ENCODE measurements at regions not wholly inside any gene's neighbourhood (a gene's known extent, or its start where the extent isn't known, plus 50 kb on each side); places are given as distances from the start of the nearest gene placed in this dataset.

GRCh38 chr18:10065296-10065695 lies 151.5 kb downstream of the VAPA start:
- TF ChIP-seq CTCF (IDR thresholded peaks at IDR 0.05; ENCODE audit: low read depth, low read length, poor library complexity, severe bottlenecking) = no peak
- TF ChIP-seq EZH2phosphoT487 (IDR thresholded peaks at IDR 0.05; ENCODE audit: borderline replicate concordance, low read length) = no peak
- Histone ChIP-seq H3K27ac (ENCODE audit: low read depth, low read length) (no peak overlapping the region), H3K4me1 (ENCODE audit: control insufficient read depth, low read length) (no peaks in the 10 kb centered on the region), H4K20me1 (ENCODE audit: control insufficient read depth, insufficient read depth, low read depth, low read length) (no peaks in the 10 kb centered on the region), H3K79me2 (ENCODE audit: control insufficient read depth, low read length) (no peaks in the 10 kb centered on the region), H3K27me3 (ENCODE audit: control insufficient read depth, low read length) (no peaks in the 10 kb centered on the region), H3K4me3 (ENCODE audit: low read length) (no peak overlapping the region), H3K4me2 (ENCODE audit: low read length) (no peak overlapping the region), H3F3A (ENCODE audit: control insufficient read depth, insufficient read depth) (no peaks in the 10 kb centered on the region), H3K9me2 (replicated peaks; ENCODE audit: control insufficient read depth, low read length) (no peaks in the 10 kb centered on the region), H3K36me3 (ENCODE audit: control insufficient read depth, low read length) (no peaks in the 10 kb centered on the region), H3K9me3 (ENCODE audit: control insufficient read depth, insufficient read depth, low read length) (no peaks in the 10 kb centered on the region)

GRCh38 chr18:10067670-10068659 lies 154.1 kb downstream of the VAPA start:
- Histone ChIP-seq H3F3A (ENCODE audit: control insufficient read depth, insufficient read depth) (no peaks in the 10 kb centered on the region), H3K27me3 (ENCODE audit: control insufficient read depth, low read length) (no peaks in the 10 kb centered on the region), H3K4me1 (ENCODE audit: control insufficient read depth, low read length) (no peaks in the 10 kb centered on the region), H3K9me3 (ENCODE audit: control insufficient read depth, insufficient read depth, low read length) (no peaks in the 10 kb centered on the region), H3K9me2 (replicated peaks; ENCODE audit: control insufficient read depth, low read length) (no peaks in the 10 kb centered on the region), H4K20me1 (ENCODE audit: control insufficient read depth, insufficient read depth, low read depth, low read length) (no peaks in the 10 kb centered on the region), H3K79me2 (ENCODE audit: control insufficient read depth, low read length) (no peaks in the 10 kb centered on the region), H3K36me3 (ENCODE audit: control insufficient read depth, low read length) (no peaks in the 10 kb centered on the region), H3K27ac (ENCODE audit: low read depth, low read length) (no peak overlapping the region), H3K4me2 (ENCODE audit: low read length) (no peak overlapping the region), H3K4me3 (ENCODE audit: low read length) (no peak overlapping the region)
- TF ChIP-seq CTCF (IDR thresholded peaks at IDR 0.05; ENCODE audit: low read depth, low read length, poor library complexity, severe bottlenecking) (no peak), EZH2phosphoT487 (IDR thresholded peaks at IDR 0.05; ENCODE audit: borderline replicate concordance, low read length) (no peak)

- Histone ChIP-seq H3K4me1 (ENCODE audit: control insufficient read depth, low read length) (no peaks in the 10 kb centered on the region), H3K4me3 (ENCODE audit: low read length) (no peak overlapping the region), H3F3A (ENCODE audit: control insufficient read depth, insufficient read depth) (no peaks in the 10 kb centered on the region), H3K27ac (ENCODE audit: low read depth, low read length) (no peak overlapping the region), H3K27me3 (ENCODE audit: control insufficient read depth, low read length) (no peaks in the 10 kb centered on the region), H3K9me2 (replicated peaks; ENCODE audit: control insufficient read depth, low read length) (no peaks in the 10 kb centered on the region), H3K4me2 (ENCODE audit: low read length) (no peak overlapping the region), H4K20me1 (ENCODE audit: control insufficient read depth, insufficient read depth, low read depth, low read length) (no peaks in the 10 kb centered on the region), H3K79me2 (ENCODE audit: control insufficient read depth, low read length) (no peaks in the 10 kb centered on the region), H3K9me3 (ENCODE audit: control insufficient read depth, insufficient read depth, low read length) (no peaks in the 10 kb centered on the region), H3K36me3 (ENCODE audit: control insufficient read depth, low read length) (no peaks in the 10 kb centered on the region)
- TF ChIP-seq EZH2phosphoT487 (IDR thresholded peaks at IDR 0.05; ENCODE audit: borderline replicate concordance, low read length) = no peak
- TF ChIP-seq CTCF (IDR thresholded peaks at IDR 0.05; ENCODE audit: low read depth, low read length, poor library complexity, severe bottlenecking) = no peak
Observed at GRCh38 chr18:10068766-10069567, 155.2 kb downstream of the VAPA start.
